Renal cortical epithelial cell (primary cell): ENCODE measurements at regions not wholly inside any gene's neighbourhood (a gene's known extent, or its start where the extent isn't known, plus 50 kb on each side); places are given as distances from the start of the nearest gene placed in this dataset.
"Not testable (repeated sequence)": the region's sequence is repeated elsewhere in the genome, so short reads cannot be mapped to it uniquely, and the experiment has no call there.

ENCODE experiments used
- DNase-seq: peaks from one replicate; pipeline ENCODE4 v3.0.0-alpha.2; 2011; ENCODE audit warnings: low read depth

GRCh38 chr3:6746443-6746842, 114.5 kb upstream of the GRM7 start:
- no peak for DNase-seq

- DNase-seq = no peak
These were observed 113.9 kb upstream of the GRM7 start for GRCh38 chr3:6747017-6747416.

- DNase-seq = no peak
These were observed 110.1 kb upstream of the GRM7 start for GRCh38 chr3:6750782-6751181.

GRCh38 chr3:6753536-6753935, 107.4 kb upstream of the GRM7 start:
- DNase-seq = no peak

- not testable (repeated sequence) for DNase-seq
These were observed 91.2 kb upstream of the GRM7 start for GRCh38 chr3:6769532-6770396.

- DNase-seq = no peak
These were observed 90.6 kb upstream of the GRM7 start for GRCh38 chr3:6770397-6770690.

GRCh38 chr3:6771171-6771570, 89.7 kb upstream of the GRM7 start:
- DNase-seq = no peak

- no peak for DNase-seq
These were observed 81.8 kb upstream of the GRM7 start for GRCh38 chr3:6779140-6779539.

GRCh38 chr3:6781092-6781491, 79.8 kb upstream of the GRM7 start:
- no peak for DNase-seq

- DNase-seq = peak; percentile 15
These were observed 75.2 kb upstream of the GRM7 start for GRCh38 chr3:6785726-6786125.

GRCh38 chr3:6791161-6791560, 69.8 kb upstream of the GRM7 start:
- peak; percentile 23 for DNase-seq

GRCh38 chr3:6799264-6799915, 61.5 kb upstream of the GRM7 start:
- peak; percentile 6 for DNase-seq

- peak; percentile 25 for DNase-seq
These were observed 57.3 kb upstream of the GRM7 start for GRCh38 chr3:6803619-6804018.

- DNase-seq = peak; percentile 46
These were observed 55.7 kb upstream of the GRM7 start for GRCh38 chr3:6805236-6805635.

- DNase-seq = no peak
These were observed 53.9 kb upstream of the GRM7 start for GRCh38 chr3:6806991-6807390.

- DNase-seq = peak; percentile 32
These were observed 52.8 kb upstream of the GRM7 start for GRCh38 chr3:6807967-6808588.

GRCh38 chr3:6809349-6809748, 51.6 kb upstream of the GRM7 start:
- no peak for DNase-seq
